Stimulated activated CD8-positive, alpha-beta memory T cell treated with anti-CD3 and anti-CD28 coated beads, Interleukin-12 subunit alpha, Interleukin-12 subunit beta, amount 100 ng/mL, for 1 hour (primary cell): ENCODE measurements at regions not wholly inside any gene's neighbourhood (a gene's known extent, or its start where the extent isn't known, plus 50 kb on each side); places are given as distances from the start of the nearest gene placed in this dataset.

Experiments used
- DNase-seq: peaks from one replicate; pipeline ENCODE4 v3.0.0-alpha.2; 2020; ENCODE audit warnings: low read depth

- no peak for DNase-seq
Measured at GRCh38 chr11:134800826-134801225, 388.8 kb upstream of the B3GAT1 start.

- DNase-seq, result no peak
Measured at GRCh38 chr11:134800130-134800529, 388.1 kb upstream of the B3GAT1 start.

GRCh38 chr11:134799386-134799785 is 387.3 kb upstream of the B3GAT1 start:
- DNase-seq, result no peak

GRCh38 chr11:134797411-134798089 is 385.5 kb upstream of the B3GAT1 start:
- no peak for DNase-seq

- DNase-seq, result no peak
Measured at GRCh38 chr11:134795017-134795416, 383.0 kb upstream of the B3GAT1 start.

- no peak for DNase-seq
Measured at GRCh38 chr11:134794192-134794591, 382.1 kb upstream of the B3GAT1 start.

GRCh38 chr11:134792677-134793076 is 380.6 kb upstream of the B3GAT1 start:
- no peak for DNase-seq

GRCh38 chr11:134792044-134792443 is 380.0 kb upstream of the B3GAT1 start:
- DNase-seq, result no peak

GRCh38 chr11:134791102-134791501 is 379.1 kb upstream of the B3GAT1 start:
- DNase-seq, result no peak

- DNase-seq, result no peak
Measured at GRCh38 chr11:134789104-134789503, 377.1 kb upstream of the B3GAT1 start.

GRCh38 chr11:134786636-134787035 is 374.6 kb upstream of the B3GAT1 start:
- DNase-seq, result no peak

GRCh38 chr11:134785660-134786284 is 373.7 kb upstream of the B3GAT1 start:
- no peak for DNase-seq

GRCh38 chr11:134785059-134785458 is 373.0 kb upstream of the B3GAT1 start:
- DNase-seq, result no peak

- no peak for DNase-seq
Measured at GRCh38 chr11:134784568-134784967, 372.5 kb upstream of the B3GAT1 start.

GRCh38 chr11:134784046-134784445 is 372.0 kb upstream of the B3GAT1 start:
- DNase-seq, result no peak

GRCh38 chr11:134783234-134783633 is 371.2 kb upstream of the B3GAT1 start:
- no peak for DNase-seq

- no peak for DNase-seq
Measured at GRCh38 chr11:134781380-134781866, 369.4 kb upstream of the B3GAT1 start.

GRCh38 chr11:134780486-134781147 is 368.6 kb upstream of the B3GAT1 start:
- no peak for DNase-seq

- DNase-seq, result no peak
Measured at GRCh38 chr11:134779179-134779578, 367.1 kb upstream of the B3GAT1 start.

- DNase-seq, result no peak
Measured at GRCh38 chr11:134768463-134768862, 356.4 kb upstream of the B3GAT1 start.

- no peak for DNase-seq
Measured at GRCh38 chr11:134765565-134765964, 353.5 kb upstream of the B3GAT1 start.

- no peak for DNase-seq
Measured at GRCh38 chr11:134764966-134765365, 352.9 kb upstream of the B3GAT1 start.

GRCh38 chr11:134764367-134764766 is 352.3 kb upstream of the B3GAT1 start:
- DNase-seq, result no peak
